CD4-positive, alpha-beta memory T cell (primary cell): ENCODE measurements at regions not wholly inside any gene's neighbourhood (a gene's known extent, or its start where the extent isn't known, plus 50 kb on each side); places are given as distances from the start of the nearest gene placed in this dataset.

ENCODE experiments used
- CTCF ChIA-PET: fragments of 350-600 bp; sonication (Branson Sonifier 250); formaldehyde crosslinking; loops from one replicate; lab custom pipeline; 2021; ENCODE audit warnings: inconsistent platforms; ENCODE audit not compliant: partially characterized antibody; lab: Charles Lee
- POLR2A ChIA-PET: fragments of 350-600 bp; sonication (Branson Sonifier 250); formaldehyde crosslinking; loops from one replicate; lab custom pipeline; 2021; ENCODE audit not compliant: partially characterized antibody; lab: Charles Lee
- DNase-seq, 5 donors: peaks; one replicate each; pipeline versions ENCODE4 v3.0.0 to v3.0.0-alpha.2; 2020 to 2022; ENCODE audit warnings: mixed read lengths in 1 of 5
- H3K27ac ChIP-seq: one replicate; pipeline ENCODE4 v1.7.0; 2013; ENCODE audit warnings: low read depth, low read length
- H3K27me3 ChIP-seq: 2 replicates; pipeline ENCODE4 v1.7.0; 2013; ENCODE audit warnings: mild to moderate bottlenecking, low read length, moderate library complexity; ENCODE audit not compliant: insufficient read depth
- H3K36me3 ChIP-seq: 2 replicates; pipeline ENCODE4 v1.7.0; 2013; ENCODE audit warnings: mild to moderate bottlenecking, low read length, moderate library complexity; ENCODE audit not compliant: insufficient read depth
- H3K4me1 ChIP-seq: 2 replicates; pipeline ENCODE4 v1.7.0; 2013; ENCODE audit warnings: mild to moderate bottlenecking, low read length, moderate library complexity; ENCODE audit not compliant: insufficient read depth
- H3K4me3 ChIP-seq, 2 donors: one replicate each; pipeline ENCODE4 v1.7.0; 2013; ENCODE audit warnings: low read length in 2 of 2, mild to moderate bottlenecking in 1 of 2
- H3K9me3 ChIP-seq, 2 donors: one replicate each; pipeline ENCODE4 v1.7.0; 2013; ENCODE audit warnings: low read length in 2 of 2, control low read depth in 1 of 2; ENCODE audit not compliant: control insufficient read depth in 1 of 2
- H3K27ac Mint-ChIP-seq, 7 donors: one replicate each; pipeline ENCODE4 v1.8.0; 2020 to 2021; ENCODE audit warnings: mixed read lengths in 7 of 7, mild to moderate bottlenecking in 6 of 7, inconsistent platforms in 3 of 7, moderate library complexity in 3 of 7
- H3K27me3 Mint-ChIP-seq, 2 donors: one replicate each; pipeline ENCODE4 v1.8.0; 2020 to 2021; ENCODE audit warnings: mixed read lengths in 2 of 2
- H3K36me3 Mint-ChIP-seq, 2 donors: one replicate each; pipeline ENCODE4 v1.8.0; 2020 to 2021; ENCODE audit warnings: mixed read lengths in 2 of 2, inconsistent platforms in 1 of 2, mild to moderate bottlenecking in 1 of 2
- H3K4me1 Mint-ChIP-seq, 4 donors: one replicate each; pipeline ENCODE4 v1.8.0; 2020 to 2021; ENCODE audit warnings: mixed read lengths in 4 of 4, mild to moderate bottlenecking in 1 of 4
- H3K4me3 Mint-ChIP-seq, 8 donors: one replicate each; pipeline ENCODE4 v1.8.0; 2020 to 2021; ENCODE audit warnings: mixed read lengths in 8 of 8, mild to moderate bottlenecking in 7 of 8, moderate library complexity in 6 of 8, inconsistent platforms in 3 of 8
- H3K9me3 Mint-ChIP-seq, 8 donors: one replicate each; pipeline ENCODE4 v1.8.0; 2020 to 2021; ENCODE audit warnings: mixed read lengths in 8 of 8, mild to moderate bottlenecking in 5 of 8, inconsistent platforms in 3 of 8, moderate library complexity in 1 of 8
- intact Hi-C: fragments of 100-400 bp; cut with micrococcal nuclease; formaldehyde crosslinking; loops from one replicate; pipeline ENCODE4 v1.15.1; 2023

GRCh38 chr4:188414441-188414840, 275.2 kb downstream of the TRIML1 start:
- no peak overlapping the region for H3K4me3 ChIP-seq
- no peak overlapping the region for H3K4me3 Mint-ChIP-seq
- H3K4me1 ChIP-seq = no peaks in the 10 kb centered on the region
- no peaks in the 10 kb centered on the region for H3K4me1 Mint-ChIP-seq
- H3K27ac ChIP-seq = no peak overlapping the region
- H3K9me3 ChIP-seq = no peaks in the 10 kb centered on the region
- no peak overlapping the region for H3K27ac Mint-ChIP-seq
- H3K36me3 Mint-ChIP-seq = no peaks in the 10 kb centered on the region
- no peaks in the 10 kb centered on the region for H3K27me3 ChIP-seq
- ChIA-PET POLR2A (no interaction called here), CTCF (no interaction called here)
- H3K27me3 Mint-ChIP-seq = no peaks in the 10 kb centered on the region
- DNase-seq = no peak
- H3K36me3 ChIP-seq = no peaks in the 10 kb centered on the region
- intact Hi-C loops = no loop called here
- H3K9me3 Mint-ChIP-seq = peaks cover 0 to 23% (median 6%) of the 10 kb centered on the region in 8 donors

- intact Hi-C loops = no loop called here
- DNase-seq = no peak
- H3K27me3 Mint-ChIP-seq = no peaks in the 10 kb centered on the region
These were observed 277.9 kb downstream of the TRIML1 start for GRCh38 chr4:188417181-188417580.

GRCh38 chr4:188423039-188423438, 283.8 kb downstream of the TRIML1 start:
- no peaks in the 10 kb centered on the region for H3K36me3 Mint-ChIP-seq
- H3K27ac Mint-ChIP-seq = no peak overlapping the region
- no peak for DNase-seq
- H3K4me1 Mint-ChIP-seq = no peaks in the 10 kb centered on the region
- Histone ChIP-seq H3K4me1 (no peaks in the 10 kb centered on the region), H3K36me3 (no peaks in the 10 kb centered on the region), H3K4me3 (no peak overlapping the region), H3K9me3 (no peaks in the 10 kb centered on the region), H3K27me3 (no peaks in the 10 kb centered on the region), H3K27ac (no peak overlapping the region)
- peaks cover 0 to 7% (median 3%) of the 10 kb centered on the region in 8 donors for H3K9me3 Mint-ChIP-seq
- intact Hi-C loops = no loop called here
- CTCF ChIA-PET = no interaction called here
- H3K27me3 Mint-ChIP-seq = no peaks in the 10 kb centered on the region
- POLR2A ChIA-PET = no interaction called here
- no peak overlapping the region for H3K4me3 Mint-ChIP-seq

More at GRCh38 chr4:188417181-188417580, 277.9 kb downstream of the TRIML1 start:
- no peak overlapping the region for H3K4me3 ChIP-seq
- ChIA-PET CTCF (no interaction called here), POLR2A (no interaction called here)
- no peaks in the 10 kb centered on the region for H3K27me3 ChIP-seq
- H3K36me3 Mint-ChIP-seq = no peaks in the 10 kb centered on the region
- no peaks in the 10 kb centered on the region for H3K9me3 ChIP-seq
- no peak overlapping the region for H3K27ac Mint-ChIP-seq
- no peaks in the 10 kb centered on the region for H3K36me3 ChIP-seq
- H3K9me3 Mint-ChIP-seq = peaks cover 3 to 21% (median 6%) of the 10 kb centered on the region in 8 donors
- H3K4me3 Mint-ChIP-seq = no peak overlapping the region
- H3K4me1 ChIP-seq = no peaks in the 10 kb centered on the region
- H3K4me1 Mint-ChIP-seq = no peaks in the 10 kb centered on the region
- no peak overlapping the region for H3K27ac ChIP-seq

GRCh38 chr4:188428935-188429334, 289.7 kb downstream of the TRIML1 start:
- H3K36me3 Mint-ChIP-seq = no peaks in the 10 kb centered on the region
- H3K27ac ChIP-seq = no peak overlapping the region
- H3K4me1 ChIP-seq = no peaks in the 10 kb centered on the region
- no peaks in the 10 kb centered on the region for H3K36me3 ChIP-seq
- H3K4me3 Mint-ChIP-seq = no peak overlapping the region
- H3K27ac Mint-ChIP-seq = no peak overlapping the region
- intact Hi-C loops = no loop called here
- DNase-seq = no peak
- H3K4me1 Mint-ChIP-seq = no peaks in the 10 kb centered on the region
- peaks cover 0 to 11% (median 5%) of the 10 kb centered on the region in 8 donors for H3K9me3 Mint-ChIP-seq
- ChIA-PET POLR2A (no interaction called here), CTCF (no interaction called here)
- H3K27me3 Mint-ChIP-seq = no peaks in the 10 kb centered on the region
- H3K9me3 ChIP-seq = no peaks in the 10 kb centered on the region
- H3K27me3 ChIP-seq = no peaks in the 10 kb centered on the region
- H3K4me3 ChIP-seq = no peak overlapping the region

- no peak overlapping the region for H3K4me3 ChIP-seq
- DNase-seq = no peak
- no peaks in the 10 kb centered on the region for H3K27me3 Mint-ChIP-seq
- no peaks in the 10 kb centered on the region for H3K36me3 ChIP-seq
- H3K27ac Mint-ChIP-seq = no peak overlapping the region
- H3K4me3 Mint-ChIP-seq = no peak overlapping the region
- no peaks in the 10 kb centered on the region for H3K4me1 Mint-ChIP-seq
- peaks cover 2 to 13% (median 4%) of the 10 kb centered on the region in 8 donors for H3K9me3 Mint-ChIP-seq
- no peaks in the 10 kb centered on the region for H3K36me3 Mint-ChIP-seq
- H3K27me3 ChIP-seq = no peaks in the 10 kb centered on the region
- no peaks in the 10 kb centered on the region for H3K9me3 ChIP-seq
- intact Hi-C loops = no loop called here
- ChIA-PET POLR2A (no interaction called here), CTCF (no interaction called here)
- H3K4me1 ChIP-seq = no peaks in the 10 kb centered on the region
- H3K27ac ChIP-seq = no peak overlapping the region
These were observed 290.7 kb downstream of the TRIML1 start for GRCh38 chr4:188429965-188430364.

- Histone ChIP-seq H3K27ac (no peak overlapping the region), H3K9me3 (no peaks in the 10 kb centered on the region), H3K4me3 (no peak overlapping the region), H3K4me1 (no peaks in the 10 kb centered on the region), H3K27me3 (no peaks in the 10 kb centered on the region), H3K36me3 (no peaks in the 10 kb centered on the region)
- ChIA-PET POLR2A (no interaction called here), CTCF (no interaction called here)
- peaks cover 0 to 10% (median 4%) of the 10 kb centered on the region in 8 donors for H3K9me3 Mint-ChIP-seq
- intact Hi-C loops = no loop called here
- H3K27ac Mint-ChIP-seq = no peak overlapping the region
- no peaks in the 10 kb centered on the region for H3K27me3 Mint-ChIP-seq
- no peak for DNase-seq
- H3K4me3 Mint-ChIP-seq = no peak overlapping the region
- H3K36me3 Mint-ChIP-seq = no peaks in the 10 kb centered on the region
- no peaks in the 10 kb centered on the region for H3K4me1 Mint-ChIP-seq
These were observed 291.1 kb downstream of the TRIML1 start for GRCh38 chr4:188430384-188430783.

- Histone ChIP-seq H3K9me3 (no peaks in the 10 kb centered on the region), H3K4me1 (no peaks in the 10 kb centered on the region), H3K4me3 (no peak overlapping the region), H3K27me3 (no peaks in the 10 kb centered on the region), H3K36me3 (no peaks in the 10 kb centered on the region), H3K27ac (no peak overlapping the region)
- Mint-ChIP-seq H3K36me3 (no peaks in the 10 kb centered on the region), H3K27me3 (no peaks in the 10 kb centered on the region), H3K27ac (no peak overlapping the region), H3K4me3 (no peak overlapping the region), H3K4me1 (no peaks in the 10 kb centered on the region), H3K9me3 (peaks cover 0 to 11% (median 4%) of the 10 kb centered on the region in 8 donors)
- no peak for DNase-seq
- ChIA-PET POLR2A (no interaction called here), CTCF (no interaction called here)
- intact Hi-C loops = no loop called here
These were observed 293.1 kb downstream of the TRIML1 start for GRCh38 chr4:188432328-188432727.

- no peaks in the 10 kb centered on the region for H3K27me3 ChIP-seq
- no peaks in the 10 kb centered on the region for H3K4me1 Mint-ChIP-seq
- POLR2A ChIA-PET = no interaction called here
- H3K4me3 ChIP-seq = no peak overlapping the region
- no peaks in the 10 kb centered on the region for H3K36me3 Mint-ChIP-seq
- no peak overlapping the region for H3K4me3 Mint-ChIP-seq
- intact Hi-C loops = no loop called here
- DNase-seq = no peak
- no peaks in the 10 kb centered on the region for H3K4me1 ChIP-seq
- H3K36me3 ChIP-seq = no peaks in the 10 kb centered on the region
- CTCF ChIA-PET = no interaction called here
- no peaks in the 10 kb centered on the region for H3K27me3 Mint-ChIP-seq
- no peak overlapping the region for H3K27ac ChIP-seq
- no peak overlapping the region for H3K27ac Mint-ChIP-seq
- peaks cover 0 to 11% (median 4%) of the 10 kb centered on the region in 8 donors for H3K9me3 Mint-ChIP-seq
- no peaks in the 10 kb centered on the region for H3K9me3 ChIP-seq
These were observed 294.6 kb downstream of the TRIML1 start for GRCh38 chr4:188433741-188434315.
